ENCODE measurements at regions not wholly inside any gene's neighbourhood (a gene's known extent, or its start where the extent isn't known, plus 50 kb on each side); places are given as distances from the start of the nearest gene placed in this dataset.

- no peak overlapping the region for H2AK5ac ChIP-seq (ENCODE audit: low read depth, low read length)
- H4K91ac ChIP-seq (replicated peaks; ENCODE audit: insufficient read length, low read length): no peak overlapping the region
- no peaks in the 10 kb centered on the region for H3K36me3 ChIP-seq (ENCODE audit: control insufficient read depth in 2 of 4, insufficient read depth in 4 of 4, low read length in 3 of 4)
- H3K79me1 ChIP-seq (ENCODE audit: low read depth, low read length): no peaks in the 10 kb centered on the region
- peak overlapping the region; percentile 7 for H3K4ac ChIP-seq (replicated peaks; ENCODE audit: insufficient read length, low read depth, low read length)
- ChIA-PET POLR2A (ENCODE audit: partially characterized antibody) (interaction anchor here (1.7 kb wide), 1 partner anchor 111 kb away, joined by 6 read pairs; the partner anchor contains the start of gene MYCN), CTCF (ENCODE audit: partially characterized antibody) (interaction anchor here (0.6 to 2.9 kb wide), 2 partner anchors 15 to 916 kb away, joined by 3 to 19 read pairs; no protein-coding TSS in a partner anchor)
- no peaks in the 10 kb centered on the region for H3K23me2 ChIP-seq (ENCODE audit: low read depth, low read length)
- H2BK15ac ChIP-seq (ENCODE audit: low read length): no peak overlapping the region
- no peak for DNase-seq (ENCODE audit: low read depth in 1 of 2, low spot score in 2 of 2)
- no peak overlapping the region for H3K18ac ChIP-seq (ENCODE audit: extremely low read depth, low read length)
- H3K14ac ChIP-seq (ENCODE audit: insufficient read length): no peak overlapping the region
- H3K79me2 ChIP-seq (ENCODE audit: control insufficient read depth in 1 of 2, insufficient read depth in 2 of 2, low read length in 2 of 2): no peaks in the 10 kb centered on the region
- no peak overlapping the region for H2AFZ ChIP-seq (ENCODE audit: low read length)
- no peak overlapping the region for H2BK20ac ChIP-seq (ENCODE audit: low read length)
- H3K4me3 ChIP-seq (ENCODE audit: extremely low read depth in 1 of 4, insufficient read depth in 2 of 4, low read depth in 3 of 4, low read length in 4 of 4): no peak overlapping the region
- H3K4me1 ChIP-seq (replicated peaks in 1 of 4; ENCODE audit: control insufficient read depth in 3 of 4, insufficient read depth in 4 of 4, low read length in 3 of 4): peaks cover 0 to 8% (median 4%) of the 10 kb centered on the region in 4 experiments; a peak in 4 of 7 replicates
- no peak overlapping the region for H2BK120ac ChIP-seq (replicated peaks; ENCODE audit: low read depth, low read length)
- H3K9ac ChIP-seq (replicated peaks in 1 of 4; ENCODE audit: extremely low read depth in 1 of 4, low read depth in 3 of 4, low read length in 3 of 4): no peak overlapping the region
- WGBS, 2 experiments (ENCODE audit: extremely low coverage in 1 of 2, insufficient coverage in 1 of 2, insufficient read length in 1 of 2, insufficient replicate concordance in 2 of 2, low coverage in 1 of 2, low lambda C conversion rate in 2 of 2, missing lambda C conversion rate in 1 of 2): 89% methylated on average over 12 of the region's 12 CpGs; no CpG with 5 or more reads in 1 of the 2 experiments
- no peak overlapping the region for H4K5ac ChIP-seq (ENCODE audit: insufficient read length, low read depth, low read length)
- no peaks in the 10 kb centered on the region for H4K20me1 ChIP-seq (replicated peaks in 1 of 2; ENCODE audit: control insufficient read depth in 1 of 2, insufficient read depth in 2 of 2, low read length in 2 of 2)
- no peaks in the 10 kb centered on the region for H3K27me3 ChIP-seq (replicated peaks in 1 of 4; ENCODE audit: control insufficient read depth in 3 of 4, extremely low read depth in 1 of 4, insufficient read depth in 3 of 4, low read length in 3 of 4)
- FAIRE-seq: no peak
- H3K9me3 ChIP-seq (ENCODE audit: insufficient read depth in 2 of 2, low read depth in 1 of 2, low read length in 1 of 2): no peaks in the 10 kb centered on the region
- H3K4me2 ChIP-seq (ENCODE audit: insufficient read depth in 1 of 2, low read depth in 2 of 2, low read length in 2 of 2): no peak overlapping the region
- no peak overlapping the region for H4K8ac ChIP-seq (ENCODE audit: extremely low read depth, insufficient read depth, low read length)
- H2BK12ac ChIP-seq (ENCODE audit: low read depth, low read length): no peak overlapping the region; the same call in 1 of the 2 replicates
- H3K56ac ChIP-seq (replicated peaks; ENCODE audit: insufficient read length, low read depth, low read length): no peak overlapping the region
- H2BK5ac ChIP-seq (ENCODE audit: low read depth, low read length): no peak overlapping the region
- no peak overlapping the region for H3K23ac ChIP-seq (ENCODE audit: insufficient read length)
- no peak overlapping the region for H3K27ac ChIP-seq (ENCODE audit: low read depth, low read length)
- TF ChIP-seq RBBP5 (IDR thresholded peaks at IDR 0.05; ENCODE audit: borderline replicate concordance, low read depth, low read length) (no peak), EGR1 (IDR thresholded peaks at IDR 0.05; ENCODE audit: borderline replicate concordance, low read depth, low read length) (no peak), CREB1 (IDR thresholded peaks at IDR 0.05) (no peak), SUZ12 (IDR thresholded peaks at IDR 0.05; ENCODE audit: low read length) (no peak), TAF1 (IDR thresholded peaks at IDR 0.05; ENCODE audit: low read depth, low read length) (no peak)
Observed at GRCh38 chr2:16050261-16050907, 110.0 kb downstream of the MYCN start.

Data from H1 (cell line).